Caco-2 (cell line): ENCODE measurements at regions not wholly inside any gene's neighbourhood (a gene's known extent, or its start where the extent isn't known, plus 50 kb on each side); places are given as distances from the start of the nearest gene placed in this dataset.

Experiments
- BruUV-seq: library from RNA; stranded (reverse); fragments of 400-500 nt; replicated peaks from 2 replicates; lab custom pipeline; 2021; lab: Mats Ljungman, UMichigan
- CTCF ChIA-PET: fragments of 300-600 bp; sonication (Branson Sonifier 250); formaldehyde crosslinking; loops from one replicate; lab custom pipeline; 2022; ENCODE audit warnings: antibody characterized with exemption; lab: Charles Lee
- POLR2A ChIA-PET: fragments of 300-600 bp; sonication (Branson Sonifier 250); formaldehyde crosslinking; loops from one replicate; lab custom pipeline; 2022; ENCODE audit warnings: antibody characterized with exemption; lab: Charles Lee
- DNase-seq, 2 experiments: peaks; one replicate each; pipeline versions ENCODE4 v3.0.0 to v3.0.0-alpha.2; 2020 to 2022
- H3K27me3 ChIP-seq: replicated peaks from 2 replicates; pipeline ENCODE4 v1.6.0; 2011; ENCODE audit warnings: low read length; ENCODE audit not compliant: control insufficient read depth, insufficient read depth
- H3K36me3 ChIP-seq: 2 replicates; pipeline ENCODE4 v1.5.1; 2011; ENCODE audit warnings: low read length; ENCODE audit not compliant: control insufficient read depth, insufficient read depth
- H3K4me1 ChIP-seq: fragments of 250-450 bp; sonication (Bioruptor Pico); 2 replicates; pipeline ENCODE4 v1.5.1; 2020; ENCODE audit warnings: mild to moderate bottlenecking
- H3K4me3 ChIP-seq: 2 replicates; pipeline ENCODE4 v1.5.1; 2011; ENCODE audit warnings: low read depth, mild to moderate bottlenecking, control low read depth, low read length
- H3K9me3 ChIP-seq: fragments of 250-450 bp; sonication (Bioruptor Pico); 2 replicates; pipeline ENCODE4 v1.5.1; 2020; ENCODE audit warnings: mild to moderate bottlenecking, moderate library complexity
- H3K27ac Mint-ChIP-seq: one replicate; pipeline ENCODE4 v1.8.0; 2022; ENCODE audit warnings: mixed read lengths; ENCODE audit not compliant: unreplicated experiment
- H3K27me3 Mint-ChIP-seq: one replicate; pipeline ENCODE4 v1.8.0; 2022; ENCODE audit warnings: mixed read lengths; ENCODE audit not compliant: insufficient read depth, unreplicated experiment
- H3K36me3 Mint-ChIP-seq: one replicate; pipeline ENCODE4 v1.8.0; 2022; ENCODE audit warnings: mild to moderate bottlenecking, mixed read lengths; ENCODE audit not compliant: insufficient read depth, unreplicated experiment
- H3K4me1 Mint-ChIP-seq: one replicate; pipeline ENCODE4 v1.8.0; 2022; ENCODE audit warnings: low read depth, mixed read lengths; ENCODE audit not compliant: unreplicated experiment
- H3K4me3 Mint-ChIP-seq: one replicate; pipeline ENCODE4 v1.8.0; 2022; ENCODE audit warnings: mild to moderate bottlenecking, moderate library complexity, mixed read lengths; ENCODE audit not compliant: unreplicated experiment
- H3K9me3 Mint-ChIP-seq: one replicate; pipeline ENCODE4 v1.8.0; 2022; ENCODE audit warnings: mixed read lengths; ENCODE audit not compliant: unreplicated experiment
- intact Hi-C: fragments of 100-400 bp; cut with micrococcal nuclease; formaldehyde crosslinking; loops from one replicate; pipeline ENCODE4 v1.10.0; 2022; ENCODE audit not compliant: unreplicated experiment
- TF ChIP-seq, protein P1 (sequence below), 2 experiments: fragments of 200-600 bp in 1 of 2; IDR thresholded peaks; 1 replicate in 1 of 2; 2 replicates in 1 of 2; pipeline versions ENCODE4 v1.5.1 to v1.8.0; 2011 to 2022; ENCODE audit warnings: antibody characterized with exemption in 1 of 2, control low read depth in 1 of 2, inconsistent platforms in 1 of 2, low read depth in 1 of 2, low read length in 1 of 2, mild to moderate bottlenecking in 1 of 2, moderate library complexity in 1 of 2; ENCODE audit not compliant: insufficient read depth in 1 of 2, severe bottlenecking in 1 of 2, unreplicated experiment in 1 of 2

DNA sequence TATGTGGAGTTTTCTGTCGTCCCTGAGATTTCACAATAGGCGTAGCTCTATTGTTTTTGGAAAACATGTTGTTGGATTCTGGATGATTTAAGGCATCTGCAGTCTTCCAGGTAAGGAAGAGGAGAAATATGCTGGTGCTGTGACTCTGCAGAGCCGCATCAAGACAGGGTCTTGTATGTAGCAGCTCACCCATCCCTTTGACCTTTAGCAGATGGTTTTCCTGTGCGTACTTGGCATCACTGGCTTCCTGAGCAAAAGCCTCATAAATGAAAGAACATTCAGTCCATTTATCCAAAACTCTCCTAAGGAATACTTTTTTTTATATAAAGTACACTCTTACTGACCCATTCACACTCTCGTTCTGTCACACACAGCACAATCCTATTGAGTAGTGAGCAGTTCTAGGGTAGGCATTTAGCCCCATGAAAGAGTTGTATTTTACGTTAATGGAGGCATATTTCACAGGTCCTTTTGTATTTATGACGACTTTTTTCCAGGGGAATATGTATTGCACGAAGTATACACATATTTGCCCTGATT is 443.9 kb downstream of the STK39 start:
- H3K4me1 ChIP-seq, result no peaks in the 10 kb centered on the region
- H3K27me3 ChIP-seq, result no peaks in the 10 kb centered on the region
- no peaks in the 10 kb centered on the region for H3K36me3 Mint-ChIP-seq
- H3K4me3 Mint-ChIP-seq, result no peak overlapping the region
- intact Hi-C loops, result no loop called here
- H3K9me3 ChIP-seq, result no peaks in the 10 kb centered on the region
- peaks cover 8% of the 10 kb centered on the region for H3K27me3 Mint-ChIP-seq
- TF ChIP-seq, protein P1, sequence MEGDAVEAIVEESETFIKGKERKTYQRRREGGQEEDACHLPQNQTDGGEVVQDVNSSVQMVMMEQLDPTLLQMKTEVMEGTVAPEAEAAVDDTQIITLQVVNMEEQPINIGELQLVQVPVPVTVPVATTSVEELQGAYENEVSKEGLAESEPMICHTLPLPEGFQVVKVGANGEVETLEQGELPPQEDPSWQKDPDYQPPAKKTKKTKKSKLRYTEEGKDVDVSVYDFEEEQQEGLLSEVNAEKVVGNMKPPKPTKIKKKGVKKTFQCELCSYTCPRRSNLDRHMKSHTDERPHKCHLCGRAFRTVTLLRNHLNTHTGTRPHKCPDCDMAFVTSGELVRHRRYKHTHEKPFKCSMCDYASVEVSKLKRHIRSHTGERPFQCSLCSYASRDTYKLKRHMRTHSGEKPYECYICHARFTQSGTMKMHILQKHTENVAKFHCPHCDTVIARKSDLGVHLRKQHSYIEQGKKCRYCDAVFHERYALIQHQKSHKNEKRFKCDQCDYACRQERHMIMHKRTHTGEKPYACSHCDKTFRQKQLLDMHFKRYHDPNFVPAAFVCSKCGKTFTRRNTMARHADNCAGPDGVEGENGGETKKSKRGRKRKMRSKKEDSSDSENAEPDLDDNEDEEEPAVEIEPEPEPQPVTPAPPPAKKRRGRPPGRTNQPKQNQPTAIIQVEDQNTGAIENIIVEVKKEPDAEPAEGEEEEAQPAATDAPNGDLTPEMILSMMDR (IDR thresholded peaks at IDR 0.05; ENCODE audit: insufficient read depth in 1 of 2, low read depth in 1 of 2, low read length in 1 of 2, severe bottlenecking in 1 of 2, unreplicated experiment in 1 of 2), result no peak
- H3K4me1 Mint-ChIP-seq, result no peaks in the 10 kb centered on the region
- H3K4me3 ChIP-seq, result no peak overlapping the region
- H3K36me3 ChIP-seq, result no peaks in the 10 kb centered on the region
- H3K9me3 Mint-ChIP-seq, result no peaks in the 10 kb centered on the region
- no peak overlapping the region for H3K27ac Mint-ChIP-seq
- POLR2A ChIA-PET, result no interaction called here
- no TSS peak for BruUV-seq
- DNase-seq, result no peak
- CTCF ChIA-PET, result no interaction called here

DNA sequence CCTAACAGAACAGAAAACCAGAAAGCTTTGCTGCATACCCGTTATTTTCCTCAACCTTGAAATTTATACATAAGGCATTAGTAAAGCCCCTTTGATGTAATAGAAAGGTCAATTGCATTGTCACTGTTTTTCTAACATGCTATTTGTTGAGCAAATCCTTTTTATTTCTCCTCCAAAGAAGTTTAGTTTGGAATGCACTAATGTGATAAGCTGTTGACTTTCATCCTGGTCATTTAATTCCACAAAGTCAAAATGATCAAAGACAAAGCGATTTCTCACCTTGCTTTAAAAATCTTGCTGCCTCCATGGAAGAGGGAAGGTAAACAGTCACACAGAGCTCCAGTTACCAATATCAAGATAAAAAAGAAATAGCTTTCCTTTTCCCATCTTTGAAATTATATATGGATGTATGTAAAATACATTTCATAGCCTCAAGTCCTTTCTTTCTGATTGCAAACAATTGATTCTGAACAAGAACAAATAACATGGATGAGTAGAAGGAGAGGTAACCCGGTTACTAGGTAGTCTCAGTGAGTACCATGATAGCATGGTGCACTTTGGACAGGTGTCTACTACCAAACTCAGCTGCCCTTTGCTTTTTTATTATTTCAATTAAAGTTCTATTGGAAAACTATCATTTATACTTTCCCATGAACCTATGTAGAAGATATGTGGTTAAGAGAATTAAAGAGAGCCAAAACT is 452.7 kb downstream of the STK39 start:
- TF ChIP-seq, protein P1 (IDR thresholded peaks at IDR 0.05; ENCODE audit: insufficient read depth in 1 of 2, low read depth in 1 of 2, low read length in 1 of 2, severe bottlenecking in 1 of 2, unreplicated experiment in 1 of 2), result no peak
- H3K4me1 Mint-ChIP-seq, result no peaks in the 10 kb centered on the region
- no peak for DNase-seq
- no peaks in the 10 kb centered on the region for H3K36me3 Mint-ChIP-seq
- no peak overlapping the region for H3K27ac Mint-ChIP-seq
- Histone ChIP-seq H3K9me3 (no peaks in the 10 kb centered on the region), H3K4me1 (no peaks in the 10 kb centered on the region), H3K27me3 (no peaks in the 10 kb centered on the region), H3K4me3 (no peak overlapping the region), H3K36me3 (no peaks in the 10 kb centered on the region)
- intact Hi-C loops, result no loop called here
- ChIA-PET POLR2A (no interaction called here), CTCF (no interaction called here)
- no peak overlapping the region for H3K4me3 Mint-ChIP-seq
- no peaks in the 10 kb centered on the region for H3K9me3 Mint-ChIP-seq
- peaks cover 26% of the 10 kb centered on the region for H3K27me3 Mint-ChIP-seq
- no TSS peak for BruUV-seq

DNA sequence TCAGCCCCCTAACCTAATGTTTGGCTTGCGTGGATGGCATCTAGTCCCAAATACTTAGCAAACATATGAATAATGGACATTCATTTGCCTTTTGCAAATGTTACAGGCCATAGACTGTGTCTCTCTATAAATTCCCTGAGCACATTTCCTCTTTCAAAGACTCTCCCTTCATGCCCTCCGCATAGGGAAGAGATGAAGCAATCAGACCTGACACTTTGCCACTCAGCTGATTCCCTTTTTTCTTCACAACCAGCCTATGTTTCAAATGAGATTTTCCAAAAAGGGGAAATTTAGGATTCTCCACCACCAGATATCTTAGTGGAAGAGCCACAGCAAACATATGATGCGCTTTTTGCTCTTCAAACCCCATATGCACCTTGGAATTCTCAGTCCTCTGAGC is 453.7 kb downstream of the STK39 start:
- Histone ChIP-seq H3K4me3 (no peak overlapping the region), H3K36me3 (no peaks in the 10 kb centered on the region), H3K9me3 (no peaks in the 10 kb centered on the region), H3K27me3 (no peaks in the 10 kb centered on the region), H3K4me1 (no peaks in the 10 kb centered on the region)
- TF ChIP-seq, protein P1 (IDR thresholded peaks at IDR 0.05; ENCODE audit: insufficient read depth in 1 of 2, low read depth in 1 of 2, low read length in 1 of 2, severe bottlenecking in 1 of 2, unreplicated experiment in 1 of 2), result no peak
- Mint-ChIP-seq H3K4me1 (no peaks in the 10 kb centered on the region), H3K27me3 (peaks cover 26% of the 10 kb centered on the region), H3K27ac (no peak overlapping the region), H3K9me3 (no peaks in the 10 kb centered on the region), H3K36me3 (no peaks in the 10 kb centered on the region), H3K4me3 (no peak overlapping the region)
- no TSS peak for BruUV-seq
- ChIA-PET POLR2A (no interaction called here), CTCF (no interaction called here)
- no peak for DNase-seq
- intact Hi-C loops, result no loop called here
